MM.1S (cell line): ENCODE measurements at regions not wholly inside any gene's neighbourhood (a gene's known extent, or its start where the extent isn't known, plus 50 kb on each side); places are given as distances from the start of the nearest gene placed in this dataset.
"Not testable (repeated sequence)": the region's sequence is repeated elsewhere in the genome, so short reads cannot be mapped to it uniquely, and the experiment has no call there.

ENCODE experiments used
- EZH2 ChIP-seq: fragments of 300-600 bp; sonication (generic); optimal IDR thresholded peaks from 2 replicates; pipeline ENCODE3; 2017; ENCODE audit warnings: low read depth, mild to moderate bottlenecking, antibody characterized with exemption, low read length, mixed read lengths
- EZH2phosphoT487 ChIP-seq: fragments of 300-600 bp; sonication (generic); IDR thresholded peaks from 2 replicates; pipeline ENCODE4 v1.6.1; 2018; ENCODE audit warnings: antibody characterized with exemption, low read length
- TF ChIP-seq, protein P1 (sequence below): fragments of 300-600 bp; sonication (generic); IDR thresholded peaks from 2 replicates; pipeline ENCODE4 v1.5.1; 2016; ENCODE audit warnings: antibody characterized with exemption, low read length, mixed read lengths

- TF ChIP-seq, protein P1, sequence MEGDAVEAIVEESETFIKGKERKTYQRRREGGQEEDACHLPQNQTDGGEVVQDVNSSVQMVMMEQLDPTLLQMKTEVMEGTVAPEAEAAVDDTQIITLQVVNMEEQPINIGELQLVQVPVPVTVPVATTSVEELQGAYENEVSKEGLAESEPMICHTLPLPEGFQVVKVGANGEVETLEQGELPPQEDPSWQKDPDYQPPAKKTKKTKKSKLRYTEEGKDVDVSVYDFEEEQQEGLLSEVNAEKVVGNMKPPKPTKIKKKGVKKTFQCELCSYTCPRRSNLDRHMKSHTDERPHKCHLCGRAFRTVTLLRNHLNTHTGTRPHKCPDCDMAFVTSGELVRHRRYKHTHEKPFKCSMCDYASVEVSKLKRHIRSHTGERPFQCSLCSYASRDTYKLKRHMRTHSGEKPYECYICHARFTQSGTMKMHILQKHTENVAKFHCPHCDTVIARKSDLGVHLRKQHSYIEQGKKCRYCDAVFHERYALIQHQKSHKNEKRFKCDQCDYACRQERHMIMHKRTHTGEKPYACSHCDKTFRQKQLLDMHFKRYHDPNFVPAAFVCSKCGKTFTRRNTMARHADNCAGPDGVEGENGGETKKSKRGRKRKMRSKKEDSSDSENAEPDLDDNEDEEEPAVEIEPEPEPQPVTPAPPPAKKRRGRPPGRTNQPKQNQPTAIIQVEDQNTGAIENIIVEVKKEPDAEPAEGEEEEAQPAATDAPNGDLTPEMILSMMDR = not testable (repeated sequence)
- TF ChIP-seq EZH2, EZH2phosphoT487: not testable (repeated sequence)
Observed at GRCh38 chr20:12145951-12146350, 228.3 kb downstream of the BTBD3 start.
